Fibroblast of lung (primary cell): ENCODE measurements at regions not wholly inside any gene's neighbourhood (a gene's known extent, or its start where the extent isn't known, plus 50 kb on each side); places are given as distances from the start of the nearest gene placed in this dataset.

Experiments used
- CTCF ChIP-seq, 2 donors: IDR thresholded peaks in 1 of 2; conservative IDR thresholded peaks in 1 of 2; 1 replicate in 1 of 2; 2 replicates in 1 of 2; pipeline ENCODE4 v1.5.1; 2011 to 2012; ENCODE audit warnings: low read length in 2 of 2, control low read depth in 1 of 2, inconsistent platforms in 1 of 2, low read depth in 1 of 2, mild to moderate bottlenecking in 1 of 2
- EZH2 ChIP-seq: IDR thresholded peaks from 2 replicates; pipeline ENCODE4 v1.5.1; 2012; ENCODE audit warnings: low read length, control low read depth, mild to moderate bottlenecking; ENCODE audit errors: missing control alignments

- no peak for TF ChIP-seq CTCF (conservative IDR thresholded peaks at IDR 0.05 in 1 of 2, IDR thresholded peaks at IDR 0.05 in 1 of 2; ENCODE audit: low read depth in 1 of 2, low read length in 2 of 2)
- no peak for TF ChIP-seq EZH2
These were observed 205.2 kb upstream of the GHITM start for GRCh38 chr10:83934062-83934461.
